ENCODE measurements at regions not wholly inside any gene's neighbourhood (a gene's known extent, or its start where the extent isn't known, plus 50 kb on each side); places are given as distances from the start of the nearest gene placed in this dataset.
"Not testable (repeated sequence)": the region's sequence is repeated elsewhere in the genome, so short reads cannot be mapped to it uniquely, and the experiment has no call there.

GRCh38 chr2:16241166-16242160, 301.1 kb downstream of the MYCN start:
- 85 to 88% (median 86%) methylated on average over 6 of the region's 6 CpGs for WGBS, 3 donors
- no peak overlapping the region for H3K27ac ChIP-seq (ENCODE audit: low read depth, low read length)

DNA sequence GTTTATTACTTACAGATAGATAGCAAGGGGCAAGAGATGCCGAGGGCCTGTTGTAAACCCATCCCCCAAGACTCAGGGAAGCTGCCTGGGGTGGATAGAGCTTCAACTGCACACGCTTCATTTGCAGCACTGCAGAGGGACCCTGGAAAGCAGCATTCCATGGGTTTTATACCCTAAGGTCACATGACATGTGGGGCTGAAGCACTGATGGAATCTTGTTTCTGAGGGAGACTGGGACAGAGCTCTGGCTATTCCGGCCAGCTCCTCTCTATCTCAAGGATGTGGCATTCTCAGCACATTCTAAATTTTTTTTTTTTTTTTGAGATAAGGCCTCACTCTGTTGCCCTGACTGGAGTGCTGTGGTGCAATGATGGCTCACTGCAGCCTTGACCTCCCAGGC, 300.1 kb downstream of the MYCN start:
- 75 to 86% (median 85%) methylated on average over 3 of the region's 3 CpGs for WGBS, 3 donors

DNA sequence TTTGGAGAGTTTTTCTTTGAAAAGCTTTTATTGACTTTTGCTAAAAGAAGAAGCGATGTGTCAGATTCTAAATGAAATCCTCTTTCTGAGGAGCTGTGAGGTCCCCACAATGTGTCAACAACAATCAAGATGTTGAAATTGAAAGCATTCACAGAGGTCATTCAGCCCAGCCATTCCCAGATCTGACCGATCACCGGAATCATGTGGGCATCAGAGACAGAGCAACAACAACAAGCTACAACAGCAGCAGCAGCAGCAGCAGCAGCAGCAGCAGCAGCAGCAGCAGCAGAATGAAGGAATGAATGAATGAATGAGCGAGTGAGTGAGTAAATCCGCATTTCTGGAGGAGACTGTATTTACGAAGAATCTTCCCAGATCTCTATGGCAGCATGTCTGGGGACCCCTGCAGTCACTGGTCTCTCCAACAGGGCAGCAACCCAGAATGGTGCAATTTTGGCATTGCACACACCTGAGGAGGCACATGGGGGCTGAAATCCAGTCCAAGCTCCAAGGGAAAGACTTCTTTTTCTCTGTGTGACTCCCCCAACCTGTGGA, 299.0 kb downstream of the MYCN start:
- no peak overlapping the region for H3K27ac ChIP-seq (ENCODE audit: low read depth, low read length)
- 82 to 93% (median 92%) methylated on average over 6 of the region's 6 CpGs for WGBS, 3 donors

More for the DNA sequence above, 300.1 kb downstream of the MYCN start:
- no peak overlapping the region for H3K27ac ChIP-seq (ENCODE audit: low read depth, low read length)

DNA sequence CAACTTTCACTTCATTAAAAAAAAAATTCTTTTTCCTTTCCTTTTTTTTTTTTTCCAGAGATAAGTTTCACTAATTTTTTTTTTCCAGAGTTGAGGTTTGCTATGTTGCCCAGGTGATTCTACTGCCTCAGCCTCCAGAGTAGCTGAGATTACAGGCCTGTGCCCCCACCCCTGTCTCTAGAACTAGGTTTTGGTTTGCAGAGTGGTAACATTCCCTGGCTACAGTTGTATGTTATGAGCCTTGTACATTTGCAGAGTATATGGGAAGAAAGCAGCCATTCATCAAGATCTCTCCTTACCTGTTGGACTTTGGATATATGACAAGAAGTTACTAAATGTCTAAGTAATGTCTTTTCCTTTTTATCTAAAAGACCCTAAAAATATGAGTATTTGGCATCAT, 298.4 kb downstream of the MYCN start:
- no peak overlapping the region for H3K27ac ChIP-seq (ENCODE audit: low read depth, low read length)

GRCh38 chr2:16238001-16238761, 297.8 kb downstream of the MYCN start:
- WGBS, 3 donors: 71 to 79% (median 76%) methylated on average over 10 of the region's 10 CpGs
- H3K27ac ChIP-seq (ENCODE audit: low read depth, low read length): no peak overlapping the region

DNA sequence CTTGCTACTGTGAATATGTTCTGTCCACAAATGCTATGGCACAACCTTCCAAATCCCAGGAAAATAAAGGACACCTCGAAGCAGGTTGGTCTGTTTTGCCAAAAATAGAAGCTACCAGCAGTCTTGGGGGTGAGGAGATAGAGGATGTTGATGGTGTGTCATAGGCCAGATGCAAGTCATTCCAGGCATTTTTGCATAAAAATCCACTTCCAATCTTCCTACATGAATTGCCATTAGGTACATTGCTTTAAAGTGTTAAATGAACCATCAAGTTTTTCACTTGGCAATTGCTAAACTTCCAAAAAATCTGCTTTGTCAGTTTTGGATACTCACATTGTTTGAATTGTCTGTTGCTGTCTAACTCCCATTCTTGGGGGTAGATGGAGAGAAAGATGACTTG, 295.4 kb downstream of the MYCN start:
- 60 to 74% (median 73%) methylated on average over 1 of the region's 1 CpG for WGBS, 3 donors
- no peak overlapping the region for H3K27ac ChIP-seq (ENCODE audit: low read depth, low read length)

DNA sequence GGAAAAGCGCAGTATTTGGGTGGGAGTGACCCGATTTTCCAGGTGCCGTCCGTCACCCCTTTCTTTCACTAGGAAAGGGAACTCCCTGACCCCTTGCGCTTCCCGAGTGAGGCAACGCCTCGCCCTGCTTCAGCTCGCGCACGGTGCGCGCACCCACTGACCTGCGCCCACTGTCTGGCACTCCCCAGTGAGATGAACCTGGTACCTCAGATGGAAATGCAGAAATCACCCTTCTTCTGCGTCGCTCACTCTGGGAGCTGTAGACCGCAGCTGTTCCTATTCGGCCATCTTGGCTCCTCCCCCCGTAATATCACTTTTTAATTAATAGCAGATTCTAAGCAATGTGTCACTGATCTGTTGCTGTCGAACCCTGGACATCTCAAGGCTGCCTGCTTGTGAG, 294.9 kb downstream of the MYCN start:
- H3K27ac ChIP-seq (ENCODE audit: low read depth, low read length): not testable (repeated sequence)
- 85 to 89% (median 89%) methylated on average over 20 of the region's 20 CpGs for WGBS, 3 donors

GRCh38 chr2:16228951-16229350, 288.6 kb downstream of the MYCN start:
- H3K27ac ChIP-seq (ENCODE audit: low read depth, low read length): no peak overlapping the region
- WGBS, 3 donors: 71 to 74% (median 71%) methylated on average over 6 of the region's 6 CpGs

- 81 to 86% (median 83%) methylated on average over 7 of the region's 7 CpGs for WGBS, 3 donors
- H3K27ac ChIP-seq (ENCODE audit: low read depth, low read length): no peak overlapping the region
These were observed 288.1 kb downstream of the MYCN start for GRCh38 chr2:16228471-16228870.

GRCh38 chr2:16227811-16228462, 287.6 kb downstream of the MYCN start:
- H3K27ac ChIP-seq (ENCODE audit: low read depth, low read length): no peak overlapping the region
- 70 to 74% (median 71%) methylated on average over 14 to 17 of the region's 17 CpGs for WGBS, 3 donors

GRCh38 chr2:16226943-16227664, 286.8 kb downstream of the MYCN start:
- no peak overlapping the region for H3K27ac ChIP-seq (ENCODE audit: low read depth, low read length)
- WGBS, 3 donors: 55 to 66% (median 64%) methylated on average over 21 of the region's 21 CpGs

- WGBS, 3 donors: 77 to 80% (median 78%) methylated on average over 3 of the region's 3 CpGs
- no peak overlapping the region for H3K27ac ChIP-seq (ENCODE audit: low read depth, low read length)
These were observed 286.0 kb downstream of the MYCN start for GRCh38 chr2:16226381-16226780.

DNA sequence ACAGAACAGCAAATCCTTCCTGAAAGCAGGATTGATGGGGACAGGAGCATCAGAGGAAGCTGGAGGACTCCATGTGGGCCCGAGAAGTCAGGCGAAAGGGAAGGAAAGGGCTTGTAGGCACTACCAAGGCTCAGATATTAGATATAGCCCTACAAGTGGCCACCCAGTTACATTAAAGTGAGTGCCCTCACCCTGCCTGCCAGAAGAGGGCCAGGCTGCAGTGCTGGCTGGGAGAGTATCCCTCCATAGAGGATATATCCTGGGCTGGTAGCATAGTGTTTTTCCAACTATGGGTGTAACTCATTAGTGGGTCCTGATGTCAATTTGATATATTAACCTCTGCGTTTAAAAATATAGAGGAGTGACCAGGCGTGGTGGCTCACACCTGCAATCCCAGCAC, 285.2 kb downstream of the MYCN start:
- H3K27ac ChIP-seq (ENCODE audit: low read depth, low read length): no peak overlapping the region
- 82 to 84% (median 84%) methylated on average over 4 of the region's 4 CpGs for WGBS, 3 donors

GRCh38 chr2:16225071-16225470, 284.7 kb downstream of the MYCN start:
- no peak overlapping the region for H3K27ac ChIP-seq (ENCODE audit: low read depth, low read length)
- WGBS, 3 donors: 74 to 87% (median 81%) methylated on average over 6 of the region's 6 CpGs

GRCh38 chr2:16224298-16225045, 284.1 kb downstream of the MYCN start:
- no peak overlapping the region for H3K27ac ChIP-seq (ENCODE audit: low read depth, low read length)
- WGBS, 3 donors: 75 to 81% (median 76%) methylated on average over 14 of the region's 14 CpGs

GRCh38 chr2:16223841-16224177, 283.5 kb downstream of the MYCN start:
- WGBS, 3 donors: 74 to 82% (median 76%) methylated on average over 3 of the region's 3 CpGs

DNA sequence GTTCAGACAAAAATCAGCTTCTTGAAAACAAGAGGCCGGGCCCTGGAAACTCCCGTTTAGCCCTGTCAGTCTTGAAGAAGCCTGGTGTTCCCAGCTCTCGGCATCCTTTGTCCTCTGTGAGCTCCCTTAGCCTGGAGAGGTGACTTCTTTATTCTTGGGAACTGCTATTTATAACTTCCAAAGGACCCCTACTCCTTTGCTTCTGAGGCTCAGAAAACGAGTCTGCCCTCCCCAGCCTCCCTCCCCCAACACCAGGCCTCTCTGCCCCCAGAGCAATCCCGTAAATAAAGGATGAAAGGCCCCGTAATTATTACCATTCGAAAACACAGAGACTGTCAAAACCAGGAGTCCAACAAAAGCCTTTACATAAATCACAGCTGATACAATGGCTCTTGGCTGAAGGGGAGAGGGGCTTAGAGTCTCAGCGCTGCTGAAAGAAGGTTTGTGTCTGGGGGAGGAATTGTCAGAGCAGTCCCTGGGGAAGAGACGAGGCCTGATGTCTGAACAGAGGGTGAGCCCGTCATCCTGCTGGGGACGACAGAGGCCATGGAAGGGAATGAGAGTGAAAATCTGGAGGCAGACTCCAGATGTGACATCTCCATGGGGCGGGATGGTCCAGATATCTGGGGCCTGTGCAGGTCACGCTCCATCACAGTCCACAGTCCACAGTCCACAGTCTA, 283.0 kb downstream of the MYCN start:
- WGBS, 3 donors: 58 to 72% (median 70%) methylated on average over 13 of the region's 13 CpGs
- no peak overlapping the region for H3K27ac ChIP-seq (ENCODE audit: low read depth, low read length)

More at GRCh38 chr2:16223841-16224177, 283.5 kb downstream of the MYCN start:
- H3K27ac ChIP-seq (ENCODE audit: low read depth, low read length): no peak overlapping the region
